Kidney epithelial cell (primary cell): ENCODE measurements at regions not wholly inside any gene's neighbourhood (a gene's known extent, or its start where the extent isn't known, plus 50 kb on each side); places are given as distances from the start of the nearest gene placed in this dataset.
"Not testable (repeated sequence)": the region's sequence is repeated elsewhere in the genome, so short reads cannot be mapped to it uniquely, and the experiment has no call there.

Source experiments
- DNase-seq: peaks from one replicate; pipeline ENCODE4 v3.0.0-alpha.2; 2010; ENCODE audit warnings: low read depth
- H3K27me3 ChIP-seq: 2 replicates; pipeline ENCODE4 v1.6.0; 2011; ENCODE audit warnings: low read length; ENCODE audit not compliant: control insufficient read depth, insufficient read depth
- H3K36me3 ChIP-seq: 2 replicates; pipeline ENCODE4 v1.5.1; 2011; ENCODE audit warnings: low read length; ENCODE audit not compliant: control insufficient read depth, insufficient read depth
- H3K4me3 ChIP-seq: 2 replicates; pipeline ENCODE4 v1.5.1; 2011; ENCODE audit warnings: low read depth, mild to moderate bottlenecking, control low read depth, low read length
- CTCF ChIP-seq: IDR thresholded peaks from 2 replicates; pipeline ENCODE4 v1.5.1; 2011; ENCODE audit warnings: mild to moderate bottlenecking, moderate library complexity, low read length, control low read depth, inconsistent platforms; ENCODE audit not compliant: insufficient read depth, poor library complexity, severe bottlenecking

- no peak for DNase-seq
- Histone ChIP-seq H3K4me3 (no peak overlapping the region), H3K36me3 (no peaks in the 10 kb centered on the region), H3K27me3 (no peaks in the 10 kb centered on the region)
- no peak for TF ChIP-seq CTCF
Observed at GRCh38 chr20:19045371-19045770, 167.1 kb upstream of the SLC24A3 start.

DNA sequence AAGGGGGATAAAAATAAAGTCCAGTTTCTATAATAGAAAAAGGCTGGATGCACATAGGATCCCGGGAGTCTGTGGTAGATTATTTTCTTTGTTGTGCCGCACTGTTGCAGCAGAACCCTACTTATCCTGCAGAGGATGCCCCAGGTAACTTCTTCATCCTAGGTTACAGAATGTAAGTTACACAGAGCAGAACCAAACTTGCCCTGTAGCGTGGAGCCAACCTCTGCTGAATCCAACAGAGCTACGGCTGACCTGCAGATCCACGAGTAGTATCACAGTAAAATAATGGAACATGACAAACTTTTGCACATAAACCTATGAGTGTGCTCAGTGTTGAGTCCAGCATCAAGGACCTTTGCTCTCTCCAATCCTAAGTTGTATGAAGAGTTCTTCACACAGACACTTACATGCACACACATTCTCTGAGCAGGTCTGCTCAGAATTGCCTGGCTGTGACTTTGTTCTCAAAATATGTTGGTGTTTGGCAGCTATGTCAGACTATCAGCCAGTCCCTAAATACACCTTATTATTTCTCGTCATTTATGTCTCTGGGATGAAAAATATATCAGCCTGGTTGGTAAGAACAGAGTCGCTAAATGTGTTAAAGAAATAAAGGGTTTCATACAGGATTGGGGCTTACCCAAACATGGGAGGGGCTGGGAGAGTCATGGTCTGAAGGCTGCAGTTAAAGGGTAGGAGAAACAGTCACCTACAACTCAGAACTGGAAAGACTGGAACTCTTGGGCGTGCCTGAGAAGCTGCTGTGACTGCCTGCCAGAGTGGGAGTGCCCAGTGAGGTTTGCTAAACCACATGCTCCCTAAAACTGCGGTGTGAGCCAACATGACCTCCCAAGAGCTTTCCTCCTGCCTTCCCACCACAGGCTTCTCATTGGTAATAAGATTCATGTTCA is 165.1 kb upstream of the SLC24A3 start:
- no peak for TF ChIP-seq CTCF
- no peak for DNase-seq
- Histone ChIP-seq H3K4me3 (no peak overlapping the region), H3K36me3 (no peaks in the 10 kb centered on the region), H3K27me3 (no peaks in the 10 kb centered on the region)

- Histone ChIP-seq H3K27me3 (no peaks in the 10 kb centered on the region), H3K36me3 (no peaks in the 10 kb centered on the region), H3K4me3 (no peak overlapping the region)
- no peak for DNase-seq
- no peak for TF ChIP-seq CTCF
Observed at GRCh38 chr20:19047951-19048296, 164.5 kb upstream of the SLC24A3 start.

DNA sequence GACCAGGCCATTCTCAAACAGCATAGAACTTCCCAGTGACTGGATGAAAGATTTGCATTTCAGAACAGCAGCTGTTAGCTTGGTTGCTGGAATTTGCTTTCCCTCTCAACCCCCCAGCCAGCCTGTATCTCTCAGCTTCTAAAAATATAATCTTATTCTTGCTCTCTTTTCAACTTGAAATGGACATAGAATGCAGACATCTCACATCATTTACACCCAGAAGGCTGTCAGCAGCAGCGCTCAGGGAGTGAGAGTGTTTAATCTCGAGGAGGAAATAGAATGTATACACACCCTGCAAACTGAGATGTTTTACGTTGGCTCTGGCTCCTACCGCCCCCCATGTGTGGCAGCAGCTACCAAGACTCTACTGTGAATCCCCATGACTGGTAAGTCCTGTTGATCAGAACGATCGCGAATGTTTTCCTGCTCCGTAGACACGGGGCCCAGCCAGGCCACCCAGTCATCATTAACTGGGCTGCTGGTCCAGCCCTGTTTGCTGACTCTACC is 163.4 kb upstream of the SLC24A3 start:
- no peak for TF ChIP-seq CTCF
- no peaks in the 10 kb centered on the region for H3K27me3 ChIP-seq
- no peaks in the 10 kb centered on the region for H3K36me3 ChIP-seq
- DNase-seq, result no peak
- no peak overlapping the region for H3K4me3 ChIP-seq

GRCh38 chr20:19049514-19049913 is 162.9 kb upstream of the SLC24A3 start:
- no peak for TF ChIP-seq CTCF
- DNase-seq, result no peak
- Histone ChIP-seq H3K27me3 (no peaks in the 10 kb centered on the region), H3K4me3 (no peak overlapping the region), H3K36me3 (no peaks in the 10 kb centered on the region)

- TF ChIP-seq CTCF, result no peak
Observed at GRCh38 chr20:19056909-19057308, 155.5 kb upstream of the SLC24A3 start.

GRCh38 chr20:19064788-19065187 is 147.7 kb upstream of the SLC24A3 start:
- DNase-seq, H3K27me3 ChIP-seq, H3K4me3 ChIP-seq, H3K36me3 ChIP-seq: not testable (repeated sequence)

More at GRCh38 chr20:19056909-19057308, 155.5 kb upstream of the SLC24A3 start:
- Histone ChIP-seq H3K4me3 (no peak overlapping the region), H3K27me3 (no peaks in the 10 kb centered on the region), H3K36me3 (no peaks in the 10 kb centered on the region)
- no peak for DNase-seq
